SK-N-SH (cell line): ENCODE measurements at regions not wholly inside any gene's neighbourhood (a gene's known extent, or its start where the extent isn't known, plus 50 kb on each side); places are given as distances from the start of the nearest gene placed in this dataset.

Experiments used
- CTCF ChIA-PET: fragments of 300-600, 350-600 bp; formaldehyde crosslinking; extraction: SDS; loops from one replicate; lab custom pipeline; 2021; lab: Yijun Ruan, JAX
- POLR2A ChIA-PET: fragments of 350-600 bp; sonication (Branson Sonifier 250); formaldehyde crosslinking; extraction: SDS; loops from one replicate; lab custom pipeline; 2020; ENCODE audit warnings: antibody characterized with exemption, inconsistent platforms; lab: Yijun Ruan, JAX
- DNase-seq: peaks from one replicate; pipeline ENCODE4 v3.0.0; 2012
- H2AFZ ChIP-seq: fragments of 200-600 bp; sonication (generic); 2 replicates; pipeline ENCODE4 v1.8.1; 2016; ENCODE audit warnings: antibody characterized with exemption, mild to moderate bottlenecking, low read depth
- H3F3A ChIP-seq: fragments of 200-600 bp; sonication (generic); replicated peaks from 2 replicates; pipeline ENCODE3; 2016; ENCODE audit warnings: antibody characterized with exemption, mild to moderate bottlenecking; ENCODE audit not compliant: insufficient read depth
- H3K27ac ChIP-seq, 2 experiments: fragments of 200-500 bp in 1 of 2; fragments of 200-600 bp in 1 of 2; sonication (Bioruptor generic) in 1 of 2; sonication (generic), shearing (Covaris generic) in 1 of 2; 2 replicates each; pipeline versions ENCODE4 v1.5.1 to v1.6.1; 2014 to 2016; ENCODE audit warnings: low read depth in 2 of 2, inconsistent platforms in 1 of 2, low read length in 1 of 2, mild to moderate bottlenecking in 1 of 2, mixed read lengths in 1 of 2
- H3K27me3 ChIP-seq: fragments of 200-600 bp; sonication (generic), shearing (Covaris generic); 2 replicates; pipeline ENCODE4 v1.6.1; 2016; ENCODE audit warnings: mixed run types; ENCODE audit not compliant: insufficient read depth
- H3K36me3 ChIP-seq, 2 experiments: fragments of 200-500 bp in 1 of 2; fragments of 200-600 bp in 1 of 2; sonication (Bioruptor generic) in 1 of 2; sonication (generic) in 1 of 2; replicated peaks in 1 of 2; 2 replicates each; pipeline versions ENCODE3 to v1.5.1; 2014 to 2016; ENCODE audit warnings: low read length in 1 of 2, mild to moderate bottlenecking in 1 of 2; ENCODE audit not compliant: insufficient read depth in 2 of 2, control insufficient read depth in 1 of 2
- H3K4me1 ChIP-seq, 2 experiments: fragments of 200-500 bp in 1 of 2; fragments of 200-600 bp in 1 of 2; sonication (Bioruptor generic) in 1 of 2; sonication (generic), shearing (Covaris generic) in 1 of 2; 2 replicates each; pipeline versions ENCODE4 v1.5.1 to v1.6.1; 2014 to 2016; ENCODE audit warnings: low read depth in 1 of 2, low read length in 1 of 2, mixed run types in 1 of 2; ENCODE audit not compliant: insufficient read depth in 2 of 2, control insufficient read depth in 1 of 2
- H3K4me2 ChIP-seq: fragments of 200-600 bp; sonication (generic), shearing (Covaris generic); 2 replicates; pipeline ENCODE4 v1.6.1; 2017; ENCODE audit warnings: mixed run types
- H3K4me3 ChIP-seq, 2 experiments: fragments of 200-500 bp in 1 of 2; fragments of 200-600 bp in 1 of 2; sonication (Bioruptor generic) in 1 of 2; sonication (generic), shearing (Covaris generic) in 1 of 2; 2 replicates each; pipeline versions ENCODE4 v1.5.1 to v1.8.1; 2014 to 2016; ENCODE audit warnings: low read depth in 2 of 2, inconsistent platforms in 1 of 2, low read length in 1 of 2, mild to moderate bottlenecking in 1 of 2, mixed read lengths in 1 of 2, moderate library complexity in 1 of 2
- H3K79me2 ChIP-seq: fragments of 200-600 bp; sonication (generic); 2 replicates; pipeline ENCODE4 v1.8.1; 2017; ENCODE audit warnings: mild to moderate bottlenecking; ENCODE audit not compliant: insufficient read depth
- H3K9ac ChIP-seq: fragments of 200-600 bp; sonication (generic); 2 replicates; pipeline ENCODE4 v1.6.1; 2017; ENCODE audit warnings: mixed run types
- H3K9me2 ChIP-seq: fragments of 200-600 bp; sonication (generic); 2 replicates; pipeline ENCODE4 v1.6.1; 2017; ENCODE audit warnings: mixed run types
- H3K9me3 ChIP-seq: fragments of 200-600 bp; sonication (generic); 2 replicates; pipeline ENCODE4 v1.6.1; 2017; ENCODE audit warnings: mixed run types, mild to moderate bottlenecking, moderate library complexity
- H4K20me1 ChIP-seq: fragments of 200-600 bp; sonication (generic); 2 replicates; pipeline ENCODE4 v1.6.1; 2017; ENCODE audit warnings: mild to moderate bottlenecking, mixed run types; ENCODE audit not compliant: insufficient read depth
- CHD2 ChIP-seq: fragments of 150-350 bp; IDR thresholded peaks from 2 replicates; pipeline ENCODE4 v1.6.1; 2018; ENCODE audit warnings: low read length; ENCODE audit not compliant: partially characterized antibody
- EP300 ChIP-seq, 2 experiments: IDR thresholded peaks; 2 replicates each; pipeline versions ENCODE4 v1.4.0 to v1.6.1; 2012; ENCODE audit warnings: borderline replicate concordance in 1 of 2, low read depth in 1 of 2, low read length in 1 of 2
- FOXJ3 ChIP-seq: sonication (generic); formaldehyde crosslinking; IDR thresholded peaks from 2 replicates; pipeline ENCODE4 v1.5.1; 2020; ENCODE audit warnings: mild to moderate bottlenecking, missing genetic modification reagents
- GATA2 ChIP-seq: sonication (generic); formaldehyde crosslinking; IDR thresholded peaks from 2 replicates; pipeline ENCODE4 v1.5.0; 2020; ENCODE audit warnings: mild to moderate bottlenecking, missing genetic modification reagents
- IRF3 ChIP-seq: fragments of 150-350 bp; IDR thresholded peaks from 2 replicates; pipeline ENCODE4 v1.6.1; 2016; ENCODE audit warnings: mild to moderate bottlenecking, low read depth, low read length
- JUND ChIP-seq: IDR thresholded peaks from 2 replicates; pipeline ENCODE4 v1.4.0; 2012
- MAX ChIP-seq: IDR thresholded peaks from 2 replicates; pipeline ENCODE4 v1.4.0; 2012; ENCODE audit warnings: low read depth
- MEF2A ChIP-seq: IDR thresholded peaks from 2 replicates; pipeline ENCODE4 v1.4.0; 2012; ENCODE audit warnings: low read depth, borderline replicate concordance
- MXI1 ChIP-seq: IDR thresholded peaks from 2 replicates; pipeline ENCODE4 v1.6.1; 2012; ENCODE audit warnings: mild to moderate bottlenecking, low read depth, low read length, improper control_type of control experiment
- PBX3 ChIP-seq: IDR thresholded peaks from 2 replicates; pipeline ENCODE4; 2012
- POLR2AphosphoS5 ChIP-seq: IDR thresholded peaks from 2 replicates; pipeline ENCODE4 v1.6.1; 2012; ENCODE audit warnings: low read depth, low read length
- RAD21 ChIP-seq: IDR thresholded peaks from 2 replicates; pipeline ENCODE4 v1.6.1; 2012; ENCODE audit warnings: mild to moderate bottlenecking, low read length
- REST ChIP-seq: IDR thresholded peaks from 2 replicates; pipeline ENCODE4 v1.6.1; 2012; ENCODE audit warnings: mild to moderate bottlenecking, low read depth, low read length, moderate library complexity
- RFX5 ChIP-seq: IDR thresholded peaks from 2 replicates; pipeline ENCODE4 v1.6.1; 2012; ENCODE audit warnings: mild to moderate bottlenecking, improper control_type of control experiment, low read length
- RXRA ChIP-seq: IDR thresholded peaks from 2 replicates; pipeline ENCODE4 v1.4.0; 2012; ENCODE audit warnings: low read depth, mild to moderate bottlenecking, borderline replicate concordance
- SIN3A ChIP-seq: IDR thresholded peaks from 2 replicates; pipeline ENCODE4 v1.6.1; 2012; ENCODE audit warnings: low read depth, mild to moderate bottlenecking, low read length, moderate library complexity, borderline replicate concordance
- TCF12 ChIP-seq: IDR thresholded peaks from 2 replicates; pipeline ENCODE4 v1.4.0; 2012
- USF2 ChIP-seq: fragments of 150-350 bp; IDR thresholded peaks from 2 replicates; pipeline ENCODE4 v1.6.1; 2017; ENCODE audit warnings: antibody characterized with exemption, low read length, low read depth, borderline replicate concordance
- YY1 ChIP-seq: IDR thresholded peaks from 2 replicates; pipeline ENCODE4 v1.4.0; 2012; ENCODE audit warnings: low read depth, mild to moderate bottlenecking
- WGBS: methylation state at CpG from one replicate; pipeline ENCODE4 v1.1.6; 2017; ENCODE audit warnings: low lambda C conversion rate; 5-methylcytosine and 5-hydroxymethylcytosine counted together

- Histone ChIP-seq H3K36me3 (no peaks in the 10 kb centered on the region), H3K9ac (no peak overlapping the region), H3K79me2 (no peaks in the 10 kb centered on the region), H3K4me1 (no peaks in the 10 kb centered on the region), H3F3A (no peaks in the 10 kb centered on the region), H3K27me3 (no peaks in the 10 kb centered on the region), H3K9me2 (no peaks in the 10 kb centered on the region), H3K9me3 (no peaks in the 10 kb centered on the region), H3K4me3 (no peak overlapping the region), H4K20me1 (no peaks in the 10 kb centered on the region), H2AFZ (no peak overlapping the region), H3K27ac (no peak overlapping the region), H3K4me2 (no peak overlapping the region)
- CTCF ChIA-PET: no interaction called here
- no peak for DNase-seq
- TF ChIP-seq POLR2AphosphoS5 (no peak), MAX (no peak)
- WGBS: 38% methylated on average over 2 of the region's 2 CpGs
- POLR2A ChIA-PET: no interaction called here
These were observed 117.5 kb downstream of the SAMD5 start for GRCh38 chr6:147625946-147626345.

- H2AFZ ChIP-seq: no peak overlapping the region
- no peak overlapping the region for H3K27ac ChIP-seq
- CTCF ChIA-PET: no interaction called here
- no peak overlapping the region for H3K9ac ChIP-seq
- no peaks in the 10 kb centered on the region for H3F3A ChIP-seq
- no peak overlapping the region for H3K4me3 ChIP-seq
- DNase-seq: no peak
- H3K79me2 ChIP-seq: no peaks in the 10 kb centered on the region
- H4K20me1 ChIP-seq: no peaks in the 10 kb centered on the region
- POLR2A ChIA-PET: no interaction called here
- H3K36me3 ChIP-seq: no peaks in the 10 kb centered on the region
- H3K4me1 ChIP-seq: no peaks in the 10 kb centered on the region
- WGBS: 27% methylated on average over 4 of the region's 4 CpGs
- TF ChIP-seq EP300 (IDR thresholded peaks at IDR 0.05; ENCODE audit: borderline replicate concordance in 1 of 2, low read depth in 1 of 2, low read length in 1 of 2) (no peak), MXI1 (no peak), YY1 (no peak), SIN3A (no peak), RXRA (no peak), RFX5 (no peak), CHD2 (no peak), FOXJ3 (no peak), GATA2 (CRISPR knock-in tag) (no peak), RAD21 (no peak), MEF2A (no peak), IRF3 (no peak), TCF12 (no peak), REST (no peak), PBX3 (no peak), JUND (no peak), USF2 (no peak)
- H3K27me3 ChIP-seq: no peaks in the 10 kb centered on the region
- H3K9me2 ChIP-seq: no peaks in the 10 kb centered on the region
- no peak overlapping the region for H3K4me2 ChIP-seq
- no peaks in the 10 kb centered on the region for H3K9me3 ChIP-seq
These were observed 118.9 kb downstream of the SAMD5 start for GRCh38 chr6:147627411-147627810.
